ENCODE measurements at regions not wholly inside any gene's neighbourhood (a gene's known extent, or its start where the extent isn't known, plus 50 kb on each side); places are given as distances from the start of the nearest gene placed in this dataset.

DNA sequence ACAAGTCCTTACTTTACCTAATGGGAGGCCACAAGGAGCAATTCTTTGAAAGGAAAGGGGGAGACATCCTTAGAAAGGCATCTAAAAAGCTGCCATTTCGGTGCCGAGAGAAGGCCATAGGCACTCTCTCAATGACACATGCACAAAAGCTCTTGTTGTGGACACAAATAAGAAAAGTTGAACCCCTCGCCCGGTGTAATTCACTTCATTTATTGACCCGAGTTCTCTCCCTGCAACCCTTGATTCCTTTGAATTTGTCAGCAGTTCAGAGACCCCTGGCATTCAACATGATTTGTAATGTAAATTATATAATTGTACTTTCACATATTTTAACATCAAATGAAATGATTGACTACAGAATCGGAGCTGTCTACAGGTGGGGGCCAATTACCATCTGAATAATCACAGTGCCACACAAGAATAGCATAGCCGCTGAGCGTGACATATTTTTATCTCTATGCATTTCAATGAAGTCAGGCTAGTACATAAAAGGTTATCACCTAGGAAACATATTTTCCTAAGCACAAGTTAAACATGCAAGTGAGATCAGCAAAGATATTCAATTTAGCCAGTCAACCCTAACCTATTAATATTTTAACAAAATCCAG is 66.7 kb downstream of the IRX6 start:
- Mint-ChIP-seq H3K4me1 (no peaks in the 10 kb centered on the region), H3K9me3 (peaks cover 0 to 2% (median 0%) of the 10 kb centered on the region in 8 donors), H3K27me3 (peaks cover 0 to 5% of the 10 kb centered on the region in 2 donors), H3K36me3 (no peaks in the 10 kb centered on the region), H3K27ac (no peak overlapping the region), H3K4me3 (no peak overlapping the region)
- DNase-seq = no peak
- Histone ChIP-seq H3K36me3 (ENCODE audit: insufficient read depth, low read length) (no peaks in the 10 kb centered on the region), H3K9me3 (ENCODE audit: control insufficient read depth in 1 of 2, low read length in 2 of 2) (no peaks in the 10 kb centered on the region), H3K27ac (ENCODE audit: low read depth, low read length) (no peak overlapping the region), H3K4me1 (ENCODE audit: insufficient read depth, low read length) (no peaks in the 10 kb centered on the region), H3K27me3 (ENCODE audit: insufficient read depth, low read length) (no peaks in the 10 kb centered on the region), H3K4me3 (ENCODE audit: low read length in 2 of 2) (no peak overlapping the region)
- intact Hi-C loops (cut with micrococcal nuclease) = no loop called here
- POLR2A ChIA-PET (ENCODE audit: partially characterized antibody) = no interaction called here
- CTCF ChIA-PET (ENCODE audit: partially characterized antibody) = no interaction called here

DNA sequence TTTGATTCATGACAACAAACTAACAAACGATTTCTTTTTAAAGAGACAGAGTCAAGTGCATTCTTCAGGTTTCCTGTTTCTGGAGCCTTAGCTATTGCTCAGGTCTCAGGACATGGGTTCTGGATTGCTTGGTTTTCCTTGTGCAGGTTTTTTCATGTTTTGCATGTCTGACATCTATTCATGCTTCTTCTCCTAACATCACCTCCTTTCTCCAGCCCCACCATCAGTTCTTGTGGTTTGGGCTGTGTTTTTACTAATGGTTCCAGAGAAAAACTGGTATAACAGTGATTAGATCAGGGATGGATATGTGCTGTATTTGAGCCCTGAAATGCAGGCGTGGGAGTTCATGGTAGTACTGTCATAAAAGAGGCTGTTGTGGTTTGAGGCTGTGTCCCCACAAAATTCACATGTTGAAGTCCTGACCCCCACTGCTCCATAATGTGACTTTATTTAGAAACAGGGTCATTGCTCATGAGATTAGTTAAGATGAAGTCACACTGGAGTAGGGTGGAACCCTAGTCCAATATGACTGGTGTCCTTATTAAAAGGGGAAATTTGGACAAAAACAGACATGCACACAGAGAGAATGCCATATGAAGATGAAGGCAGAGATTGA is 67.9 kb downstream of the IRX6 start:
- no peak for DNase-seq
- Histone ChIP-seq H3K36me3 (ENCODE audit: insufficient read depth, low read length) (no peaks in the 10 kb centered on the region), H3K9me3 (ENCODE audit: control insufficient read depth in 1 of 2, low read length in 2 of 2) (no peaks in the 10 kb centered on the region), H3K27ac (ENCODE audit: low read depth, low read length) (no peak overlapping the region), H3K4me3 (ENCODE audit: low read length in 2 of 2) (no peak overlapping the region), H3K4me1 (ENCODE audit: insufficient read depth, low read length) (no peaks in the 10 kb centered on the region), H3K27me3 (ENCODE audit: insufficient read depth, low read length) (no peaks in the 10 kb centered on the region)
- H3K27me3 Mint-ChIP-seq = peaks cover 0 to 5% of the 10 kb centered on the region in 2 donors
- no peaks in the 10 kb centered on the region for H3K36me3 Mint-ChIP-seq
- no peak overlapping the region for H3K27ac Mint-ChIP-seq
- peaks cover 0 to 2% (median 0%) of the 10 kb centered on the region in 8 donors for H3K9me3 Mint-ChIP-seq
- H3K4me3 Mint-ChIP-seq = no peak overlapping the region
- intact Hi-C loops (cut with micrococcal nuclease) = no loop called here
- CTCF ChIA-PET (ENCODE audit: partially characterized antibody) = no interaction called here
- POLR2A ChIA-PET (ENCODE audit: partially characterized antibody) = no interaction called here
- no peaks in the 10 kb centered on the region for H3K4me1 Mint-ChIP-seq

DNA sequence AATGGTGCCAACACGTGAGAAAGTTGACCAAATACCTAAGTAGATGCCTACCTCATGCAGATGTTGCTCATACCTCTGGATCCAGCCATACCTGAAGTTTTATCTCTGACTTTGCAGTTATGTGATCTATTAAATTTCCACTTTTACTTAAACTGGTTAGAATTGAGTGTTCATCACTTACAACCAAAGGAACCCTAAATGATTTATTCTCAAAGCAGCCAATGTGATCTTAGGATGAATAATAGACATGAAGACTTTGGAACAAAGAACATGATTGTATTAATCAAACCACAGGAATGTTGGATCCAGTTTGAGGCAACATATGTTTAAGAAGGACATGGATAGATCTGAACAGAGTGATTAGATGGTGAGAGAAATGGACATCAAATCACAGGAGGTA is 68.7 kb downstream of the IRX6 start:
- H3K4me1 Mint-ChIP-seq = no peaks in the 10 kb centered on the region
- no peaks in the 10 kb centered on the region for H3K9me3 ChIP-seq (ENCODE audit: control insufficient read depth in 1 of 2, low read length in 2 of 2)
- H3K27me3 Mint-ChIP-seq = peaks cover 0 to 5% of the 10 kb centered on the region in 2 donors
- H3K36me3 Mint-ChIP-seq = no peaks in the 10 kb centered on the region
- no peaks in the 10 kb centered on the region for H3K27me3 ChIP-seq (ENCODE audit: insufficient read depth, low read length)
- H3K9me3 Mint-ChIP-seq = peaks cover 0 to 2% (median 0%) of the 10 kb centered on the region in 8 donors
- H3K4me1 ChIP-seq (ENCODE audit: insufficient read depth, low read length) = no peaks in the 10 kb centered on the region
- intact Hi-C loops (cut with micrococcal nuclease) = no loop called here
- ChIA-PET POLR2A (ENCODE audit: partially characterized antibody) (no interaction called here), CTCF (ENCODE audit: partially characterized antibody) (no interaction called here)
- H3K27ac Mint-ChIP-seq = no peak overlapping the region
- H3K4me3 Mint-ChIP-seq = no peak overlapping the region
- H3K4me3 ChIP-seq (ENCODE audit: low read length in 2 of 2) = no peak overlapping the region
- H3K27ac ChIP-seq (ENCODE audit: low read depth, low read length) = no peak overlapping the region
- H3K36me3 ChIP-seq (ENCODE audit: insufficient read depth, low read length) = no peaks in the 10 kb centered on the region
- no peak for DNase-seq

DNA sequence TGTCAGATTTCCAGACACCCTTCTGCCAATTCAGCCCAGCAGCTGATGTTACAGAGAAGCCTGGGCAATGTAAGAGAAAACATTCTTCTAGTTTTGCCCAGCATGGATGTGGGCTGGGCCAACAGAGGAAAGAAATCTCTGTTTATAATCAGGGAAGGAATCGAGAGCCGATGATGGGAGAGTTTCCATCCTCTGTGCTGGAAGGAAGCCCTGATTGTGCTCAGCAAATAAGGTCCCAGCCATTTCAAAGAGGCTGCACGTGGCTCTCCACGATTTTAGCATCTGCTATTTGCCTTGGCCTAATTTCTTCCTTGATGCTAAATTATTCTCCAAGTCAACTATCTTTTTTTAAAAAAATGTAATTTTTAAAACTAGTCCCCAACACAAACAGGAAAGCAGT is 70.0 kb downstream of the IRX6 start:
- H3K27ac Mint-ChIP-seq = no peak overlapping the region
- peaks cover 0 to 5% of the 10 kb centered on the region in 2 donors for H3K27me3 Mint-ChIP-seq
- Histone ChIP-seq H3K9me3 (ENCODE audit: control insufficient read depth in 1 of 2, low read length in 2 of 2) (no peaks in the 10 kb centered on the region), H3K4me1 (ENCODE audit: insufficient read depth, low read length) (no peaks in the 10 kb centered on the region), H3K36me3 (ENCODE audit: insufficient read depth, low read length) (no peaks in the 10 kb centered on the region), H3K27me3 (ENCODE audit: insufficient read depth, low read length) (no peaks in the 10 kb centered on the region), H3K27ac (ENCODE audit: low read depth, low read length) (no peak overlapping the region), H3K4me3 (ENCODE audit: low read length in 2 of 2) (no peak overlapping the region)
- no peaks in the 10 kb centered on the region for H3K4me1 Mint-ChIP-seq
- intact Hi-C loops (cut with micrococcal nuclease) = no loop called here
- no peak overlapping the region for H3K4me3 Mint-ChIP-seq
- H3K9me3 Mint-ChIP-seq = peaks cover 0 to 2% (median 0%) of the 10 kb centered on the region in 8 donors
- ChIA-PET CTCF (ENCODE audit: partially characterized antibody) (no interaction called here), POLR2A (ENCODE audit: partially characterized antibody) (no interaction called here)
- H3K36me3 Mint-ChIP-seq = no peaks in the 10 kb centered on the region
- DNase-seq = no peak

- ChIA-PET POLR2A (ENCODE audit: partially characterized antibody) (no interaction called here), CTCF (ENCODE audit: partially characterized antibody) (no interaction called here)
- peaks cover 0 to 3% (median 0%) of the 10 kb centered on the region in 8 donors for H3K9me3 Mint-ChIP-seq
- intact Hi-C loops (cut with micrococcal nuclease) = no loop called here
- H3K4me1 ChIP-seq (ENCODE audit: insufficient read depth, low read length) = no peaks in the 10 kb centered on the region
- no peak overlapping the region for H3K27ac Mint-ChIP-seq
- no peak for DNase-seq
- H3K36me3 Mint-ChIP-seq = no peaks in the 10 kb centered on the region
- no peaks in the 10 kb centered on the region for H3K36me3 ChIP-seq (ENCODE audit: insufficient read depth, low read length)
- H3K4me1 Mint-ChIP-seq = no peaks in the 10 kb centered on the region
- H3K4me3 ChIP-seq (ENCODE audit: low read length in 2 of 2) = no peak overlapping the region
- no peaks in the 10 kb centered on the region for H3K9me3 ChIP-seq (ENCODE audit: control insufficient read depth in 1 of 2, low read length in 2 of 2)
- no peaks in the 10 kb centered on the region for H3K27me3 ChIP-seq (ENCODE audit: insufficient read depth, low read length)
- no peak overlapping the region for H3K27ac ChIP-seq (ENCODE audit: low read depth, low read length)
- H3K27me3 Mint-ChIP-seq = peaks cover 3 to 7% of the 10 kb centered on the region in 2 donors
- no peak overlapping the region for H3K4me3 Mint-ChIP-seq
Observed at GRCh38 chr16:55398762-55399161, 74.8 kb downstream of the IRX6 start.

DNA sequence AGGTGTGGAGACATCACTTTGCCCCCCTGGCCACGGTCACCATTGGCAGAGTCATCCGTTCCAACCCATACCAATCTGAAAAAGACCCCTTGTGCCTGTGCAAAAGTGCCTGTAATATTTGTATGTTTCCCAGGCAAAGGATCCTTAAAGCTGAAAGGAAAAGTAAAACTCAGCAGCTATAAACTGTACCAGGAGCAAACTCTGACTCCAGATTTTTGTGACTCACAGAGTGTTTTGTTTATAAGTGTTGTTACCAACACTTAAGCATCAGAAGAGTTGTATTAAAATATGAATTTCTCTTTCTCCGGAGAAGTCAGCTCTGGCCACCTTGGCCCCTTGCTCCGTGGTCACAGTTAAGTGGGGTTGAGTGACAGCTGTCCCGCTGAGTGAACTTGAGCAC is 75.9 kb downstream of the IRX6 start:
- H3K36me3 Mint-ChIP-seq = no peaks in the 10 kb centered on the region
- no peaks in the 10 kb centered on the region for H3K36me3 ChIP-seq (ENCODE audit: insufficient read depth, low read length)
- H3K9me3 ChIP-seq (ENCODE audit: control insufficient read depth in 1 of 2, low read length in 2 of 2) = no peaks in the 10 kb centered on the region
- H3K27me3 ChIP-seq (ENCODE audit: insufficient read depth, low read length) = no peaks in the 10 kb centered on the region
- CTCF ChIA-PET (ENCODE audit: partially characterized antibody) = interaction anchor here (0.6 kb wide), 1 partner anchor 982 kb away, joined by 3 read pairs; no protein-coding TSS in a partner anchor
- no peak overlapping the region for H3K27ac ChIP-seq (ENCODE audit: low read depth, low read length)
- H3K4me3 ChIP-seq (ENCODE audit: low read length in 2 of 2) = no peak overlapping the region
- DNase-seq = no peak
- intact Hi-C loops (cut with micrococcal nuclease) = no loop called here
- peaks cover 3 to 7% of the 10 kb centered on the region in 2 donors for H3K27me3 Mint-ChIP-seq
- no peak overlapping the region for H3K27ac Mint-ChIP-seq
- H3K4me1 ChIP-seq (ENCODE audit: insufficient read depth, low read length) = no peaks in the 10 kb centered on the region
- H3K4me1 Mint-ChIP-seq = no peaks in the 10 kb centered on the region
- H3K4me3 Mint-ChIP-seq = no peak overlapping the region
- POLR2A ChIA-PET (ENCODE audit: partially characterized antibody) = no interaction called here
- peaks cover 0 to 3% (median 0%) of the 10 kb centered on the region in 8 donors for H3K9me3 Mint-ChIP-seq

DNA sequence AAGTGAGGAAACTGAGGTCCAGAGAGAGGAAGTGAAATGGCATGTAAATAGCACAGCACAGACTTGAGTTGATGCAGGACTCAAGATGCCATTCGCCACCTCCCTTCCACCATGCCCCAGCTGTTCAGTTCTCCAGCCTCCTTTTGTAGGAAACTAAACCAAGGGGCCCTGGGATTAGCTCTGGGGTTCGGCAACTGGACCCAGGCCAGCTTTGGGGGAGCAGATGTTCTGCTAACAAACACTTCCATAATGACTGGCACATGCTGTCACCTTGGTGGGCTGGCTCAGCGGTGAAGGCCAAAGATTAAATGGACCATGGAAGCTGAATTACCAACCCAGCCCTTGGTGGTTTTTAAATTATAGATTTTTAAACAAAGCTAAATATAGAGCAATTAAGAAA is 77.0 kb downstream of the IRX6 start:
- Mint-ChIP-seq H3K4me1 (no peaks in the 10 kb centered on the region), H3K36me3 (no peaks in the 10 kb centered on the region), H3K9me3 (peaks cover 0 to 3% (median 0%) of the 10 kb centered on the region in 8 donors), H3K27ac (no peak overlapping the region), H3K4me3 (no peak overlapping the region), H3K27me3 (peaks cover 3 to 7% of the 10 kb centered on the region in 2 donors)
- POLR2A ChIA-PET (ENCODE audit: partially characterized antibody) = no interaction called here
- no peaks in the 10 kb centered on the region for H3K9me3 ChIP-seq (ENCODE audit: control insufficient read depth in 1 of 2, low read length in 2 of 2)
- no peak overlapping the region for H3K4me3 ChIP-seq (ENCODE audit: low read length in 2 of 2)
- H3K4me1 ChIP-seq (ENCODE audit: insufficient read depth, low read length) = no peaks in the 10 kb centered on the region
- H3K27me3 ChIP-seq (ENCODE audit: insufficient read depth, low read length) = no peaks in the 10 kb centered on the region
- intact Hi-C loops (cut with micrococcal nuclease) = no loop called here
- CTCF ChIA-PET (ENCODE audit: partially characterized antibody) = interaction anchor here (1.4 kb wide), 1 partner anchor 64 kb away, joined by 3 read pairs; no protein-coding TSS in a partner anchor
- H3K36me3 ChIP-seq (ENCODE audit: insufficient read depth, low read length) = no peaks in the 10 kb centered on the region
- H3K27ac ChIP-seq (ENCODE audit: low read depth, low read length) = no peak overlapping the region
- no peak for DNase-seq

Data from CD4-positive, alpha-beta memory T cell (primary cell).